ENCODE measurements at regions not wholly inside any gene's neighbourhood (a gene's known extent, or its start where the extent isn't known, plus 50 kb on each side); places are given as distances from the start of the nearest gene placed in this dataset.

GRCh38 chr2:129860088-129860487, 119.4 kb upstream of the RAB6C start:
- H3K27ac Mint-ChIP-seq: no peak overlapping the region
- no peaks in the 10 kb centered on the region for H3K27me3 Mint-ChIP-seq
- H3K9me3 Mint-ChIP-seq (ENCODE audit: low read depth): no peaks in the 10 kb centered on the region
- H3K36me3 Mint-ChIP-seq: peaks cover 4% of the 10 kb centered on the region
- no peaks in the 10 kb centered on the region for H3K4me1 Mint-ChIP-seq (ENCODE audit: low read depth)
- no peak overlapping the region for H3K4me3 Mint-ChIP-seq

DNA sequence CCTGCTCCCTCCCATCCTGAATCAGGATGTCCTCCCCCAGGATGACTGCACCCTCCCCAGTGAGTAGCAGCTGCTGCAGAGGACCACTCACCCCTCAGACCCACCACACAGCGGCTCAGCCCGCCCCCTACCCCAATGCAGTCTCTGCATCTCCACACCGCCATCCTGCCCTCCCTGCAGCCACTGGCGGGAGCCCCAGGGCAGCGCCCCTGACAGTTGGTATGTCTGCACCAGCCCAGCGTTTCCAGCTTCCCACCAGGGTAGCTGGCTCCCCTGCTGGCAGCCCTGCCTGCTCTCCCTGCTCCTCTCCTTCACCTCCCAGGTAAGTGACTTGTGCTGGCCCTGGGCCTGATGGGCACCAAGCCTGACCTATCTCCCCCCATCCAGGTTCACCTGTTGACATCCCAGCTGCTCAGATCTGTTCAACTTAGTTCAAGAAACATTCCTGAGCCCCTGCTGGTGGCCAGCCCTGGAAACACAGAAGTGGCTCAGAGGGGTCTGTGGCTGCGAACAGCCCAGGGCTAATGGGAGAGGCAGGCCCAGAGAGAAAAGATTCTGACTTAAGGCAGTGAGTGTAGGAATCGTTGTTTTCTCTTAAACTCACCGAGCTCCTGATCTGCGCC, 117.7 kb upstream of the RAB6C start:
- H3K27ac Mint-ChIP-seq: no peak overlapping the region
- H3K27me3 Mint-ChIP-seq: no peaks in the 10 kb centered on the region
- H3K36me3 Mint-ChIP-seq: no peaks in the 10 kb centered on the region
- H3K4me3 Mint-ChIP-seq: no peak overlapping the region
- H3K4me1 Mint-ChIP-seq (ENCODE audit: low read depth): no peaks in the 10 kb centered on the region
- no peaks in the 10 kb centered on the region for H3K9me3 Mint-ChIP-seq (ENCODE audit: low read depth)

DNA sequence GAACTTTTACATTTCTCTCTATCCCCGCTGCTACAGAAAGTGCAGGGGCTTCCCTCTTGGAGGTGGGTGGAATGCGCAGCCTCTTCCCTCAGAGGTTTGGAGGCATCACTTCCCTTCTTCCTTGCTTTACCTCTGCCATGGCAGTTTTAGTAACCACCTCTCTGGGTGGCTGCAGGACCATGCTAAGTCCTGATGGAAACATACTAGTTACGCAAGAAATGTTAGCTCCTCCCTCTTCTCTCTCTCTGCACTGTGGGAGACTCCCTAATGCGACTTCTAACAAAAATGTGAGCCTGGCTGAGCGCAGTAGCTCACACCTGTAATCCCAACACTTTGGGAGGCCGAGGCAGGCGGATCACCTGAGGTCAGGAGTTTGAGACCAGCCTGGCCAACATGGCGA, 116.8 kb upstream of the RAB6C start:
- H3K9me3 Mint-ChIP-seq (ENCODE audit: low read depth): no peaks in the 10 kb centered on the region
- H3K4me1 Mint-ChIP-seq (ENCODE audit: low read depth): no peaks in the 10 kb centered on the region

GRCh38 chr2:129863350-129863749, 116.1 kb upstream of the RAB6C start:
- H3K36me3 Mint-ChIP-seq: no peaks in the 10 kb centered on the region
- no peaks in the 10 kb centered on the region for H3K9me3 Mint-ChIP-seq (ENCODE audit: low read depth)
- no peaks in the 10 kb centered on the region for H3K27me3 Mint-ChIP-seq
- no peak overlapping the region for H3K4me3 Mint-ChIP-seq
- no peak overlapping the region for H3K27ac Mint-ChIP-seq
- no peaks in the 10 kb centered on the region for H3K4me1 Mint-ChIP-seq (ENCODE audit: low read depth)

More for the DNA sequence above, 116.8 kb upstream of the RAB6C start:
- H3K36me3 Mint-ChIP-seq: no peaks in the 10 kb centered on the region
- no peaks in the 10 kb centered on the region for H3K27me3 Mint-ChIP-seq
- H3K27ac Mint-ChIP-seq: no peak overlapping the region
- H3K4me3 Mint-ChIP-seq: no peak overlapping the region

GRCh38 chr2:129864719-129865118, 114.7 kb upstream of the RAB6C start:
- Mint-ChIP-seq H3K27ac (no peak overlapping the region), H3K36me3 (no peaks in the 10 kb centered on the region), H3K9me3 (ENCODE audit: low read depth) (no peaks in the 10 kb centered on the region), H3K4me3 (no peak overlapping the region), H3K27me3 (no peaks in the 10 kb centered on the region), H3K4me1 (ENCODE audit: low read depth) (no peaks in the 10 kb centered on the region)

DNA sequence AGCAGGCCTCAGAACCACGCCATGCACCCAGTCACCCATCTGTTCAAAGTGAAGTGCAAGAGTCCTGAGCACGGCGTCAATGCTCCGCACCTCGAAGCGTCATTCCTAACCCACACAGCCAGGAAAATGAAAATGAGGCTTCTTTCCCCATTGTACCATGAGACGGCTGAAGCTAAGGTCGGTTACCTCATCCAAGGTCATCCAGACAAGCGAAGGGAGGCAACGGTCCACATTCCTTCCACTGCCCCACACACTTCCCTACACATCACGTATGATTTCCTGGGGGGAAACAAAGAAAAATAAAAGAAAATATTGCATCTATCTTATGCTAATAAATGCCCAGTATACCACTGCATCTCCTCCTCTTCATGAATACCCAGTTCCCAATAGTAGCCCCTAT, 113.5 kb upstream of the RAB6C start:
- Mint-ChIP-seq H3K27ac (no peak overlapping the region), H3K4me1 (ENCODE audit: low read depth) (no peaks in the 10 kb centered on the region), H3K9me3 (ENCODE audit: low read depth) (no peaks in the 10 kb centered on the region), H3K36me3 (no peaks in the 10 kb centered on the region), H3K27me3 (no peaks in the 10 kb centered on the region), H3K4me3 (no peak overlapping the region)

DNA sequence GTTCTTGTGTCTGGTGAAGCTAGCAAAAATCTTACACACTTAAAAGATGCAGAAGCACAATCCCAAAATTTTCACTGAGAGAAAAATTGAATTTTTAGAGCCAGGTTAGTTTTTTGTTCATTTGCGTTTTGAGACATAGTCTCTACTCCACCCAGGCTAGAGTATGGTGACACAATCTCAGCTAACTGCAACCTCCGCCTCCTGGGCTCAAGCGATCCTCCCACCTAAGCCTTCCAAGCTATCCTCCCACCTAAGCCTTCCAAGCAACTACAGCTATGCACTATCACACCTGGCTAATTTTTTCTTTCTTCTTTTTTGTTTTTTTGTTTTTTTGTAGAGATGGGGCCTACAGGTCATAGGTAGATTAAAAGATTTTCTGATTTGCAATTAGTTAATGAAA, 113.1 kb upstream of the RAB6C start:
- Mint-ChIP-seq H3K4me3 (no peak overlapping the region), H3K9me3 (ENCODE audit: low read depth) (no peaks in the 10 kb centered on the region), H3K4me1 (ENCODE audit: low read depth) (no peaks in the 10 kb centered on the region)

DNA sequence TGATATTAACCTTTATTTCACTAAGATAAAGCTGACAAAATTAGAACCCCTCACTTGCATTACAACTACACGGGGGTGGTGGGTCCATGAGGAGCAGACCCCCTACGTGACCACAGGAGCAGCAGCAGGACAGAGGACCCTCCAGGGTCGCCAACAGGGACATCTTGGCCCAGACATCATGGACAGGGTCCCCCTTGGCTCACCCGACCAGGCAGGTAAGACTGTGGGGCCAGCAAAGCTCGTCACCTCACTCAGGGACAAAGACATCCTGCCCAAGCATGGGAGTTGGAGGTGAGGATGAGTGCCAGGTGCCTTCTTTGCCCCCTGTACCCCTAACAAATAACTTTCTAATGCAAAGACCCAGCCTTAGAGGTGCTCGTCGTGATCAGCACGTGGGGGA, 111.3 kb upstream of the RAB6C start:
- Mint-ChIP-seq H3K27me3 (no peaks in the 10 kb centered on the region), H3K4me1 (ENCODE audit: low read depth) (no peaks in the 10 kb centered on the region), H3K4me3 (no peak overlapping the region), H3K9me3 (ENCODE audit: low read depth) (no peaks in the 10 kb centered on the region), H3K36me3 (no peaks in the 10 kb centered on the region), H3K27ac (no peak overlapping the region)

More for the DNA sequence above, 113.1 kb upstream of the RAB6C start:
- Mint-ChIP-seq H3K27me3 (no peaks in the 10 kb centered on the region), H3K27ac (no peak overlapping the region), H3K36me3 (no peaks in the 10 kb centered on the region)

DNA sequence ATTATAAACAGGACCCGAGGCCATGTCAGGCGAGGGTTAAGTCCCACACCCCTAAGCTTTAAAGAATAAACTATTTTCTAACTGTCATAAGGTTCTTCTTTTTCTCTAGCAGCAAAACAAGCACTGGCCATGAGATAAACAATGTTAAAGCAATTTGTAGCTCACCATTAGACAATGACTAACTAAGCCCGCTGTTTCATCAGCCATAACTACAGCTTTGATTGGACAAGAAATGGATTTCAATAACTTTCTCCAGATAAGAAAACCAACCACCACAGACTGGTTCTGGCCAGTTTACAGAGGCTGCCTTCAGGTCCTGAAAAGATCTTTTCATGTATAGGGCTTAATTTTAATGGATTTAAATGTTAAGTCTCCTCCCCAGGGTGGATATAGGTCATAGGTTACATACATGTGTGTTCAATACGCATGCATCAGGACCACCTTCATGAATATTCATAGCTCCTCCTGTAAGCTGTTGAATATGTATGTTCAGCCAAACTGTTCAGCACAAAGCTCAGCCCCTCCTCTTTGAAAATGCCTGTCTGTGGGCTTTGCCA, 108.7 kb upstream of the RAB6C start:
- H3K27me3 Mint-ChIP-seq: no peaks in the 10 kb centered on the region
- no peak overlapping the region for H3K4me3 Mint-ChIP-seq
- H3K9me3 Mint-ChIP-seq (ENCODE audit: low read depth): no peaks in the 10 kb centered on the region
- H3K36me3 Mint-ChIP-seq: no peaks in the 10 kb centered on the region
- no peak overlapping the region for H3K27ac Mint-ChIP-seq
- no peaks in the 10 kb centered on the region for H3K4me1 Mint-ChIP-seq (ENCODE audit: low read depth)

- Mint-ChIP-seq H3K4me1 (ENCODE audit: low read depth) (peaks cover 11% of the 10 kb centered on the region), H3K9me3 (ENCODE audit: low read depth) (no peaks in the 10 kb centered on the region), H3K27me3 (no peaks in the 10 kb centered on the region), H3K36me3 (no peaks in the 10 kb centered on the region), H3K27ac (no peak overlapping the region), H3K4me3 (no peak overlapping the region)
Observed at GRCh38 chr2:129872446-129872845, 107.0 kb upstream of the RAB6C start.

DNA sequence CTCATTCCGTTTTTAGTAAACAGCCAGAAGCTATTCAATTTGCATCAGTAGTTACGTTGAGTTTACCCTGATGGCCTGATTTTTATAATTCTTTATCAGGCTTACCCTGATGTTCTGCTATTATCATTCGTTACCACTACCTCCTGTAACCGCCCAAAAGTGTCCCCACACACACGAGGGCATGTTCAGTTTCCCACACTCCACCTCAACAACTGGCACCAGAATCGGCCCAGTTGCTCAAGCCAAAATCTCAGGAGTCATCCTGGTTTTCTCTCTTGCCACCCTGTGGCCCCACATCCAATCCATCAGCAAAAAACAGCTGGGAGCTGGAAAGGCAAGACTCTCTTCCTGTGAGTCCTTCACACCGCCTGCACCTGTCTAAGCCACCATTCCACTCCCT, 102.9 kb upstream of the RAB6C start:
- H3K9me3 Mint-ChIP-seq (ENCODE audit: low read depth): no peaks in the 10 kb centered on the region
- peak overlapping the region; percentile 81 for H3K27ac Mint-ChIP-seq
- peak overlapping the region; percentile 95 for H3K4me3 Mint-ChIP-seq

DNA sequence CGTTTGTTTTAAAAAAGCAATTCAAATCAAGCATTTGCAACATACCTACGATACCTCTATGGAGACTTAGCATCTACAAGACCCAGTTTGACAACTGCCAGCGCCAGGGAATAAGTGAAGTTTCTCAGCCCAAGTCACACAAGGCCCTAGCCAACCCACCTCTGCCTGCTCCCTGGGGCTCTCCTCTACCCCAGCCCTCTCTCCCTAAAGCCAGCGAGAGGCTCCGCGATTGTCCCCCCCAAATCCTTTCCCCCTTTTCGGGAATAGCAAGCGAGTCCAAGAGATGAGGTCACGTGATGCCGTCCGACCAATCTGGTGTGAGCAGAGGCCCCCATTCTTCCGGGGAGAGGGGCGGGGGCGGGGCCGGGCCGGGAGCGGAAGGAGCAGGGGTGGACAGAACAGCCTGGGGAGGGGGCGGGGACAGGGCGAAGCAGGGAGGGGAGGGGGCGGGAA, 102.2 kb upstream of the RAB6C start:
- Mint-ChIP-seq H3K4me3 (peak overlapping the region; percentile 95), H3K27me3 (no peaks in the 10 kb centered on the region)

More for the DNA sequence above, 102.9 kb upstream of the RAB6C start:
- Mint-ChIP-seq H3K27me3 (no peaks in the 10 kb centered on the region), H3K36me3 (no peaks in the 10 kb centered on the region), H3K4me1 (ENCODE audit: low read depth) (peaks cover 13% of the 10 kb centered on the region)

DNA sequence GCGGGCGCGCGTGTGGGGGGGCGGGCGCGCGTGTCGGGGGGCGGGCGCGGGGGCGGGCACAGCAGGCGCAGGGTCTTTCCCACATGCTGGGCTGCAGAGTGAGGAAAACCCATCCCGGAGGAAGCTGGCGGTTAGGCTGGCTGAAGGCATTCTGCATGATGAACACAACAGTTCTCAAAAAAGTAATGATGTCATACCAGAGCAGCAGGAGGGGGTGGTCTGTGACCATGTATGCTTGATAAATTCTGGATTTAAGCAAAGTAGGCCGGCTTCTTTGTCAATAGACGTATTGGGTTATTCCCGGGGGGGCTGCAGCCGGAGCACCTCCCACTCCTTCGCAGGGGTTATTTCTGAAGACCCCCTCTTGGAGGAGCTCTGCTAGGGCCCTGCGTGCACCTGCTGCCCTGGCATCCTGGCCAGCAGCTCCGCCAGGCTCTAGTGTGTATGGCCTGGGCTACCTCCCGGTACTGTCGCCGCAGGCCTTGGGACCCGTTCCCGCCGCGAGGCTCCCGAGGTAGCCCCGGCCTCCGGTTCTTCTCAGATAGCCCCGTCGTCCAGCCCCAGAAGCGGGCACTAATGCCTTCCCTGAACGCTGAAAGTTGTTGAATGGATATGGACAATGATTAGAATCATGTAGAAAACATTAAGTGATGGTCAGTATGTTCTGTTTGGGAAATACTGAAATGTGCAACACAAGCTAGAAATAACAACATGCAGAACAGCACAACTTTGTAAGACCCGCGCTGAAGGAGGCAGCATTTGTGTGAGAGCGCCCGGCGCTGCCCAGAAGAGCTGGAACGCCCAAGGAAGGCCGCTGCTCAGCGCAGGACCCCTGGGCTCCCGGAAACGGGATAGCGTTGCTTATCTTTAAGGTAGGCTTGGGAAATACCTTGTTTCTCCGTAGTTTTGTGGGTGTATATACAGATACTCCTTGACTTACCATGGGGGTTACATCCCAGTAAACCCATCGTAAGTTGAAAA, 101.4 kb upstream of the RAB6C start:
- Mint-ChIP-seq H3K36me3 (no peaks in the 10 kb centered on the region), H3K4me3 (peak overlapping the region; percentile 77), H3K27me3 (no peaks in the 10 kb centered on the region), H3K4me1 (ENCODE audit: low read depth) (peaks cover 13% of the 10 kb centered on the region), H3K9me3 (ENCODE audit: low read depth) (no peaks in the 10 kb centered on the region), H3K27ac (no peak overlapping the region)

More for the DNA sequence above, 102.2 kb upstream of the RAB6C start:
- Mint-ChIP-seq H3K4me1 (ENCODE audit: low read depth) (peaks cover 13% of the 10 kb centered on the region), H3K9me3 (ENCODE audit: low read depth) (no peaks in the 10 kb centered on the region), H3K27ac (peak overlapping the region; percentile 81), H3K36me3 (no peaks in the 10 kb centered on the region)

GRCh38 chr2:129879614-129880180, 99.8 kb upstream of the RAB6C start:
- Mint-ChIP-seq H3K4me3 (no peak overlapping the region), H3K4me1 (ENCODE audit: low read depth) (peaks cover 13% of the 10 kb centered on the region), H3K36me3 (no peaks in the 10 kb centered on the region), H3K27ac (no peak overlapping the region), H3K9me3 (ENCODE audit: low read depth) (no peaks in the 10 kb centered on the region), H3K27me3 (no peaks in the 10 kb centered on the region)

- peaks cover 13% of the 10 kb centered on the region for H3K4me1 Mint-ChIP-seq (ENCODE audit: low read depth)
- H3K27me3 Mint-ChIP-seq: no peaks in the 10 kb centered on the region
- H3K36me3 Mint-ChIP-seq: no peaks in the 10 kb centered on the region
- no peak overlapping the region for H3K4me3 Mint-ChIP-seq
- no peaks in the 10 kb centered on the region for H3K9me3 Mint-ChIP-seq (ENCODE audit: low read depth)
- H3K27ac Mint-ChIP-seq: no peak overlapping the region
Observed at GRCh38 chr2:129880309-129880708, 99.2 kb upstream of the RAB6C start.
